ENCODE measurements at regions not wholly inside any gene's neighbourhood (a gene's known extent, or its start where the extent isn't known, plus 50 kb on each side); places are given as distances from the start of the nearest gene placed in this dataset.

DNA sequence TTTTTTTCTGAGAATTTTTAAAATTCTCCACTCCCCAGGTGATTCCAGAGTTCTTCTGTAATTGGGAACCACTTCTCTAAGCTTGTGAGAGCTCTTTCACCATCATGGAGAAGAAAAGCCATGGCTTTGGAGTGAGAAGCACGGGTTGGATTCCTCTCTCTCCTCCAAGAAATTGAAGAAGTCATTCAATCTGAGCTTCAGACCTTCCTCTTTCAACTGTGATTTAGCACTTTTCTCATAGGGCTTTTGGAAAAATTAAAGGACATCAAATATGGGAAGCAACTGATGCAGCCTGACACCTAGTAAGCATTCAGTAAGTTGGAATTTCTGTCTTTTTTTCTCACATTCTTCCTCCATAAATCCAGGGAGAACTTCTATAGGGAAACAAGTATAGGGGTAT is 580.4 kb upstream of the KLF4 start:
- Histone ChIP-seq H3K4me3 (no peak overlapping the region), H3K9me3 (no peaks in the 10 kb centered on the region), H3K4me1 (no peaks in the 10 kb centered on the region), H3K27ac (no peak overlapping the region), H3K36me3 (no peaks in the 10 kb centered on the region), H3K27me3 (no peaks in the 10 kb centered on the region)
- DNase-seq = no peak
- TF ChIP-seq, protein P1, sequence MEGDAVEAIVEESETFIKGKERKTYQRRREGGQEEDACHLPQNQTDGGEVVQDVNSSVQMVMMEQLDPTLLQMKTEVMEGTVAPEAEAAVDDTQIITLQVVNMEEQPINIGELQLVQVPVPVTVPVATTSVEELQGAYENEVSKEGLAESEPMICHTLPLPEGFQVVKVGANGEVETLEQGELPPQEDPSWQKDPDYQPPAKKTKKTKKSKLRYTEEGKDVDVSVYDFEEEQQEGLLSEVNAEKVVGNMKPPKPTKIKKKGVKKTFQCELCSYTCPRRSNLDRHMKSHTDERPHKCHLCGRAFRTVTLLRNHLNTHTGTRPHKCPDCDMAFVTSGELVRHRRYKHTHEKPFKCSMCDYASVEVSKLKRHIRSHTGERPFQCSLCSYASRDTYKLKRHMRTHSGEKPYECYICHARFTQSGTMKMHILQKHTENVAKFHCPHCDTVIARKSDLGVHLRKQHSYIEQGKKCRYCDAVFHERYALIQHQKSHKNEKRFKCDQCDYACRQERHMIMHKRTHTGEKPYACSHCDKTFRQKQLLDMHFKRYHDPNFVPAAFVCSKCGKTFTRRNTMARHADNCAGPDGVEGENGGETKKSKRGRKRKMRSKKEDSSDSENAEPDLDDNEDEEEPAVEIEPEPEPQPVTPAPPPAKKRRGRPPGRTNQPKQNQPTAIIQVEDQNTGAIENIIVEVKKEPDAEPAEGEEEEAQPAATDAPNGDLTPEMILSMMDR (IDR thresholded peaks at IDR 0.05) = no peak
- TF ChIP-seq POLR2A (IDR thresholded peaks at IDR 0.05) = no peak

DNA sequence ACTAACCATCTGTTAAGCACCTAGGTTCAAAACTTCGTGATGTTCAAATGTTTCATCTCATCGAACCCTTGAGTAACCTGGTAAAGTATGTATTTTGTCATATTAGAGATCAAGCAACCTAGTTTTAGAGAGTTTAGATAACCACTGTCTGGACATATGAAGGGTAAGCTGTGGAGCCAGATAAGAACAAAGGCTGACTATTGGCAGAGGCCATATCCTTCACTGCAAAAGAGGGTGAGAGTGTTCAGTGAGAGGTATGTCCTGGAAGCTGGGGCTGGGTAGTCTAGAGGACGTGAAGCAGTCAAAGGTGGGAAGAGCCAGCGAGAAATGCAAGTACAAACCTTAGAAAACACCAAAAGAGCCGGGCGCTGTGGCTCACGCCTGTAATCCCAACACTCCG is 573.1 kb upstream of the KLF4 start:
- H3K4me3 ChIP-seq = no peak overlapping the region
- H3K36me3 ChIP-seq = no peaks in the 10 kb centered on the region
- no peak for TF ChIP-seq POLR2A (IDR thresholded peaks at IDR 0.05)
- TF ChIP-seq, protein P1 (IDR thresholded peaks at IDR 0.05) = no peak

DNA sequence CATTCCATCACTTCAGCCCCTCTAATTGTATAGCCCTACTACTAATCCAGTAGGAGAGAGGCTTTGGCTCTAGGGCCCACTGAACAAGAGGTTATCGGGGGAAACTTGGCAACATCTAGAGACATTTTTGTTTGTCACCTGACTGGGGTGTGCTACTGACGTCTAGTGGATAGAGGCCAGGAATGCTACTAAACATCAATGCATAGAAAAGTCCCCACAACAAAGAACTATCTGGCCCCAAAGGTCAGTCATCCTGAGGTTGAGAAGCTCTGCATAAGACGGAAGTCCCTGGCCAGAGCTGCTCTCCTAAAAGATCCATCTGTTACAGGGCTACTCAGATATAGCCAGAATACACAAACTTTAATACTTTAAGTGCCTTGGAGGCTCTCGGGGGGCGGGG is 570.6 kb upstream of the KLF4 start:
- no peaks in the 10 kb centered on the region for H3K27me3 ChIP-seq
- DNase-seq = no peak
- H3K4me1 ChIP-seq = peaks cover 0 to 7% (median 0%) of the 10 kb centered on the region in 4 donors
- TF ChIP-seq, protein P1 (IDR thresholded peaks at IDR 0.05) = no peak
- TF ChIP-seq POLR2A (IDR thresholded peaks at IDR 0.05) = no peak
- H3K27ac ChIP-seq = no peak overlapping the region
- H3K4me3 ChIP-seq = no peak overlapping the region
- H3K36me3 ChIP-seq = no peaks in the 10 kb centered on the region
- H3K9me3 ChIP-seq = no peaks in the 10 kb centered on the region

More for the DNA sequence above, 573.1 kb upstream of the KLF4 start:
- Histone ChIP-seq H3K4me1 (peaks cover 0 to 7% (median 0%) of the 10 kb centered on the region in 4 donors), H3K27me3 (no peaks in the 10 kb centered on the region), H3K9me3 (no peaks in the 10 kb centered on the region), H3K27ac (no peak overlapping the region)
- DNase-seq = no peak

DNA sequence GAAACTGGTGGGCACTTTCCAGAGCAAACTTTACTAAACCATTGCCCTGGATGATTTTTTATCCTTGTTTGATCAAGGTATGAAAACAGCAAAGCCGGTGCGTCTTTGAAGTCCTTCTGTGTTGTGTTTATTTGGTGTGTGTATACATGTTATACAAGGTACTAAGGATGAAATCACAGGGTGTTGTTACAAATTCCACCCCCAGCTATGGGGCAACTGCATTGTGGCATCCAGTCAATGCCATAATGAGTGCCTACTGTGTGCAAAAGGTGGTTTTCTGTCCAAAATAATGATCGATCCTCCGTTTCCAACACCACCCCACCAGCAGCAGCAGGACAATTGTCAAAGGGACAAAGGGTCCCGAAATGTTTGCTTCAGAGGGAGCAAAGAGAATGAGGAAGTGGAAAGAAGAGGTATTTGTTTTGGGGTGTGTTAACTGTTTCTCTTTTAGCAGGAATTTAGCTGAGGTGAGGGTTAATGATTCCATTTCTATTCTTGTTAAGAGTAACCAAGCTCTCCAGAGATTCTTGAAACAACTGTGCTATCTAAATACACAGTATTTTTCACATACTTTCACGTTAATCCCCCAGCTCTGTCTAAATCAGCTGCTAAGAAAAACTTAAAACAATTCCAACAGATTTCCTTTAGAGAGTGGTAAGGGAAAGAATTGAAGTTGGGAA is 568.7 kb upstream of the KLF4 start:
- H3K9me3 ChIP-seq = no peaks in the 10 kb centered on the region
- DNase-seq = no peak
- no peak overlapping the region for H3K4me3 ChIP-seq
- no peak overlapping the region for H3K27ac ChIP-seq
- no peaks in the 10 kb centered on the region for H3K36me3 ChIP-seq
- TF ChIP-seq, protein P1 (IDR thresholded peaks at IDR 0.05) = no peak
- TF ChIP-seq POLR2A (IDR thresholded peaks at IDR 0.05) = no peak
- peaks cover 0 to 13% (median 1%) of the 10 kb centered on the region in 4 donors for H3K4me1 ChIP-seq
- H3K27me3 ChIP-seq = no peaks in the 10 kb centered on the region

DNA sequence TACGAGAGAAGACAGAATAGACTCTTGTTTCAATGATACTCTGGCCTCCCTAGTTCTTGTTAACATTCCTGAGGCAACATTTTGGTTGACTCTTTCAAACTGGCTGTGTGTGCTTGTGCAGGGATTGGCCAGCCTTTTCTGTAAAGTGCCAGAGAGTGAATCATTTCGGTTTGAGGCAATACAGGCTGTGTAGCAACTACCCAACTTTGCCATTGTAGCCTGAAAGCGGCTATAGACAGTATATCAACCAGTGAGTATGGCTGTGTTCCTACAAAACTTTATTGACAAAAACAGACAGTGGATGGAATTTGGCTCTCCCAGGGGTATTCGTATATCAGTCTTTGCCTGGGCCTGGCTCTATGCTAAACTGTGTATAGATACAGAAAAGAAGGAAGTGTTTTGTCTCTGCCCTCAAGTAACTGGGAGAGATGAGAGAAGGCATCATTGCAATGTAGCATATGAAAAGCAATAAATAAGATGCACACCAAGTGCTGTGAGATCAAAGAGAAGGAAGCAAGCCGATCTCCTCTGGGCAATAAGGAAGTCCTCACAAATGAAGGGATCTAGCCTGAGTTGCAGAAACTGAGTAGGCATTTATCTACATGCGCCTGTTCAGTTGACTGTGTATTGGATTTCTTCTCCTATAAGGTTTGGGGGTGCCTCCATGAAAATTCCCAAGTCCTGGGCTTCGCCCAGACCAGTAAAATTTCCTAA is 568.0 kb upstream of the KLF4 start:
- peak overlapping the region in 1 of 4 donors; percentile 29 for H3K27ac ChIP-seq
- peak in 1 of 3 donors; percentile 63 for DNase-seq
- no peaks in the 10 kb centered on the region for H3K27me3 ChIP-seq
- H3K36me3 ChIP-seq = no peaks in the 10 kb centered on the region
- no peak overlapping the region for H3K4me3 ChIP-seq
- H3K9me3 ChIP-seq = no peaks in the 10 kb centered on the region
- TF ChIP-seq, protein P1 (IDR thresholded peaks at IDR 0.05) = no peak
- TF ChIP-seq POLR2A (IDR thresholded peaks at IDR 0.05) = no peak
- peaks cover 0 to 16% (median 2%) of the 10 kb centered on the region in 4 donors for H3K4me1 ChIP-seq
